Calu3 (cell line): ENCODE measurements at regions not wholly inside any gene's neighbourhood (a gene's known extent, or its start where the extent isn't known, plus 50 kb on each side); places are given as distances from the start of the nearest gene placed in this dataset.

Experiments
- BruUV-seq: library from RNA; stranded (reverse); fragments of 400-500 nt; replicated peaks from 2 replicates; lab custom pipeline; 2021; lab: Mats Ljungman, UMichigan
- CTCF ChIA-PET: fragments of 300-600 bp; sonication (Branson Sonifier 250); formaldehyde crosslinking; loops from one replicate; lab custom pipeline; 2022; ENCODE audit warnings: antibody characterized with exemption; lab: Charles Lee
- DNase-seq: peaks from one replicate; pipeline ENCODE4 v3.0.0; 2022
- H3K27ac Mint-ChIP-seq: one replicate; pipeline ENCODE4 v1.8.0; 2022; ENCODE audit warnings: mixed read lengths; ENCODE audit not compliant: unreplicated experiment
- H3K27me3 Mint-ChIP-seq: one replicate; pipeline ENCODE4 v1.8.0; 2022; ENCODE audit warnings: mixed read lengths; ENCODE audit not compliant: unreplicated experiment
- H3K36me3 Mint-ChIP-seq: one replicate; pipeline ENCODE4 v1.8.0; 2022; ENCODE audit warnings: mild to moderate bottlenecking, moderate library complexity, mixed read lengths; ENCODE audit not compliant: insufficient read depth, unreplicated experiment
- H3K4me1 Mint-ChIP-seq: one replicate; pipeline ENCODE4 v1.8.0; 2022; ENCODE audit warnings: mild to moderate bottlenecking, low read depth, mixed read lengths; ENCODE audit not compliant: unreplicated experiment
- H3K4me3 Mint-ChIP-seq: one replicate; pipeline ENCODE4 v1.8.0; 2022; ENCODE audit warnings: mild to moderate bottlenecking, low read depth, moderate library complexity, mixed read lengths; ENCODE audit not compliant: unreplicated experiment
- H3K9me3 Mint-ChIP-seq: one replicate; pipeline ENCODE4 v1.8.0; 2022; ENCODE audit warnings: low read depth, mixed read lengths; ENCODE audit not compliant: unreplicated experiment
- CTCF ChIP-seq: fragments of 200-600 bp; IDR thresholded peaks from one replicate; pipeline ENCODE4 v1.8.0; 2022; ENCODE audit warnings: antibody characterized with exemption; ENCODE audit not compliant: unreplicated experiment
- intact Hi-C: fragments of 100-400 bp; cut with micrococcal nuclease; formaldehyde crosslinking; loops from one replicate; pipeline ENCODE4 v1.10.0; 2022; ENCODE audit not compliant: unreplicated experiment

GRCh38 chr4:27239641-27240040 lies 379.0 kb downstream of the STIM2 start:
- no peak for DNase-seq
- H3K27me3 Mint-ChIP-seq, result no peaks in the 10 kb centered on the region
- CTCF ChIA-PET, result no interaction called here
- H3K4me3 Mint-ChIP-seq, result no peak overlapping the region
- intact Hi-C loops, result no loop called here
- no peak for TF ChIP-seq CTCF
- H3K4me1 Mint-ChIP-seq, result no peaks in the 10 kb centered on the region
- H3K27ac Mint-ChIP-seq, result no peak overlapping the region
- no TSS peak for BruUV-seq
- no peaks in the 10 kb centered on the region for H3K9me3 Mint-ChIP-seq
- no peaks in the 10 kb centered on the region for H3K36me3 Mint-ChIP-seq

GRCh38 chr4:27242217-27242616 lies 381.6 kb downstream of the STIM2 start:
- CTCF ChIA-PET, result no interaction called here
- no peak overlapping the region for H3K4me3 Mint-ChIP-seq
- H3K4me1 Mint-ChIP-seq, result no peaks in the 10 kb centered on the region

GRCh38 chr4:27245216-27245615 lies 384.6 kb downstream of the STIM2 start:
- no TSS peak for BruUV-seq
- DNase-seq, result no peak
- CTCF ChIA-PET, result no interaction called here
- no peaks in the 10 kb centered on the region for H3K36me3 Mint-ChIP-seq
- intact Hi-C loops, result no loop called here
- H3K27ac Mint-ChIP-seq, result no peak overlapping the region
- no peak for TF ChIP-seq CTCF
- no peaks in the 10 kb centered on the region for H3K27me3 Mint-ChIP-seq
- H3K4me3 Mint-ChIP-seq, result no peak overlapping the region
- H3K4me1 Mint-ChIP-seq, result no peaks in the 10 kb centered on the region
- H3K9me3 Mint-ChIP-seq, result no peaks in the 10 kb centered on the region

More at GRCh38 chr4:27242217-27242616, 381.6 kb downstream of the STIM2 start:
- intact Hi-C loops, result no loop called here
- no peak for DNase-seq
- no peak overlapping the region for H3K27ac Mint-ChIP-seq
- H3K9me3 Mint-ChIP-seq, result no peaks in the 10 kb centered on the region
- no TSS peak for BruUV-seq
- no peaks in the 10 kb centered on the region for H3K27me3 Mint-ChIP-seq
- TF ChIP-seq CTCF, result no peak
- no peaks in the 10 kb centered on the region for H3K36me3 Mint-ChIP-seq

- CTCF ChIA-PET, result no interaction called here
- Mint-ChIP-seq H3K9me3 (no peaks in the 10 kb centered on the region), H3K4me1 (no peaks in the 10 kb centered on the region), H3K27ac (no peak overlapping the region), H3K36me3 (no peaks in the 10 kb centered on the region), H3K4me3 (no peak overlapping the region), H3K27me3 (no peaks in the 10 kb centered on the region)
- DNase-seq, result no peak
- BruUV-seq, result no TSS peak
- no peak for TF ChIP-seq CTCF
- intact Hi-C loops, result no loop called here
Observed at GRCh38 chr4:27248829-27249228, 388.2 kb downstream of the STIM2 start.
